Suppressor macrophage treated with lipopolysaccharide for 4 hours (primary cell): ENCODE measurements at regions not wholly inside any gene's neighbourhood (a gene's known extent, or its start where the extent isn't known, plus 50 kb on each side); places are given as distances from the start of the nearest gene placed in this dataset.
"Not testable (repeated sequence)": the region's sequence is repeated elsewhere in the genome, so short reads cannot be mapped to it uniquely, and the experiment has no call there.

Experiments used
- DNase-seq: peaks from one replicate; pipeline ENCODE4 v3.0.0-alpha.2; 2020

DNA sequence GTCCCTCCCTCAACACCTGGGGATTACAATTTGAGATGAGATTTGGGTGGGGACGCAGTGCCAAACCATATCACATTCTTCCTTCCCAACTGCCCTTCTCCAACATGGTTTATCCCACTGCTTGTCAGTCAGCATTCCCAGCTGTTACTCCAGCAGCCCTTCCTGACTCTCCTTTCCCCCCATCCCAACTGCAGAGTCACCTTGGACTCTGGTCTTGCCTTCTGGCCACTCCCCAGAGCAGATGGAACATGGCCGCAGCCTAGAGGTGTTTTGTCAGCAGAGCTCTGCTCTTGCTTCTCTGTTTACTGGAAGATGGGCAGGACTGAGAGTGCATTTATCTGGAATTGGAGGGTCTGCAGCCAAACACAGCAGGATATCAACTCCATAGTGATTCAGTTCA, 51.2 kb upstream of the MEX3C start:
- DNase-seq = no peak

DNA sequence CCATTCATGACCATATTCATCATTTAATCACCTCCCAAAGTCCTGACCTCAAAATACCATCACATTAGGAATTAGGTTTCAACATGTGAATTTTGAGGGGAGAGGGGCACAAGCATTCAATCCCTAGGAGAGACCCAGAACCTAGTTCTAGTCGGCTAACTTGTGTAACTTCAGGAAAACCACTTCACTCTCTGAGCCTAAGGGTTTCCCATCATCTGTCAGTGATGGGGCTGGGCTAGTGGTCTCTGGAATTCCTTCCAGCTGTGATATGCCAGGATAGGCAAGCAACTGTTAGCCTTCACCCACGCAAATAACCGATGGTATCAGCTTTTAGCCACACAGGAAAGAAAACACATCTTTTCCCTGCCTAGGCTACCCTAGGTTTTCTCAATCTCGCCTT, 52.5 kb upstream of the MEX3C start:
- no peak for DNase-seq

DNA sequence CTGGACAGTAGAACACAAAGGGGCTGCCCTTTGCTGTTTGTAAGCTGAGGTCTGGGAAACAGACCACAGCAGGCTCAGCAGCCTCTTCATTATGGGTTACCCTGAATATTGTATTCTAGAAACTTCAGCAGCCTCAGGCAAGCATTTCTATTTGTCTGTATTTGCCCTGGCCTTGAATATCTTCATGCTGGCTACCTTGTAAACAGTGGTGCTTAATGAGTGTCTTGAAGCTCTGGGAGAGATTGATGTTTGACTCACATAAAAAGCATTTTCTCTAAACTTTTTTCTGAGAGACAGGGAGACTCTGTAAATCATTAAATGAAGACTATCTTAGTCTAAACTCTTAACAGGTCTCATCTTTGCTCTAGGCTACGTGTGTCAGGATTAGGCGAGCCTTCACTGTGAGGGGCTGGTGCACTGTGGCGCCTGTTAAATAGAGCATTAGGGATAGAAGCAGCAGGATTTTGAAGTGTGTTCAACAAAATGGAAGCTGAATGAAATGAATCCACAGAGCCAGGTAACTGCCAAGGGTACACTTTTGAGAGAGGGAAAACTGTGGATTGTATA, 53.1 kb upstream of the MEX3C start:
- DNase-seq = no peak

DNA sequence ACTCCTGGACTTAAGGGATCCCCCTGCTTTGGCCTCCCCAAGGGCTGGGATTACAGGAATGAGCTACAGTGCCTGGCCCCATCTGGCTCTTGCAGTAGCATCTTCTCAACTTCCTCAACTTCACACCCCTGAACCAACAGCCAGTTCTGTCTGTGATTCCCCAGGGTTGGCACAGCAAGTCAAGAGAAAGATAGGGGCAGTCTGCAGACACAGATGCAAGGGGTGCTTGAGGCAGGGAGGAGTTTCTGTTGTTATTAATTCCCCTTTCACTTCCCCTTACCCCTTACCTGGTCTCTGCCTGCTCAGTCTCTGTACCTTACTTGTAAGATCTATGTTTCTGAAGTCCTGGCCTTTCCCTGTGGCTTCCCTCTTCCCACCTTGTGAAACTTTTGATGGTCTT, 54.1 kb upstream of the MEX3C start:
- no peak for DNase-seq

DNA sequence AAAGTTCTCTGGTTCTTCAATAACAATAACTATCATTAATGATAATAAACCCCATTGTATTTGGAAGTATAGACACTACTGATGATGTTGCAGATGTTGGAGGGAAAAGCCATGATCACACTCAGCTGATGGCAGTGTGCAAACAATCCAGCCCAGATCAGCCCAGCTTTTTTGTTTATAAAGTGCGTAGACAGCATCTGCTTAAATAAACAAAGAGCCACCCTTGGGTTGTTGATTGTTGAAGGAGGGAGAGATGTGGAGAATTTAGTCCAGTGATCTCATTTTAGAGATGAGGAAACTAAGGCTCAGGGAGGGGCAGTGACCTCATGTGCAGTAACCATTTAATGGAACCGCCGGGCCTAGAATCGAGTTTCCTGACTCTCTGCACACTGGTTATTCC, 56.0 kb upstream of the MEX3C start:
- DNase-seq = no peak

DNA sequence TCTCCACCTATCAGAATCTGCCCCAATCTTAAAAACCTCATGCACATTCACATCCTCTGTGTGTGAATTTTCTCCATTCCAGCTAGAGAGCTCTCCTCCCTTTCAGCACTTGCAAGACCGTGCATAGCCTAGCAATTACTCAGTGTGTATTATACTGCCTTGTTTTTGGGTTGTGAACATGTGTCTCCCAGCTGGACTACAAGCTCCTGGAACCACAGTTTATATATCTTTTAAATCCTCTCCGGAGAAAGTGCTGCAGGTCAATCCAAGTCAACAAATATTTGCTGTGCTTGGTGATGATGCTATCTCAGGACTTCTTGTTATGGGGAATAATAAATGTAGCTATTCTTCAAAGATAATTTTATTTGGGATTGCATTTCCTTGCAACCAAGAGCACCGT, 58.2 kb upstream of the MEX3C start:
- DNase-seq = no peak

DNA sequence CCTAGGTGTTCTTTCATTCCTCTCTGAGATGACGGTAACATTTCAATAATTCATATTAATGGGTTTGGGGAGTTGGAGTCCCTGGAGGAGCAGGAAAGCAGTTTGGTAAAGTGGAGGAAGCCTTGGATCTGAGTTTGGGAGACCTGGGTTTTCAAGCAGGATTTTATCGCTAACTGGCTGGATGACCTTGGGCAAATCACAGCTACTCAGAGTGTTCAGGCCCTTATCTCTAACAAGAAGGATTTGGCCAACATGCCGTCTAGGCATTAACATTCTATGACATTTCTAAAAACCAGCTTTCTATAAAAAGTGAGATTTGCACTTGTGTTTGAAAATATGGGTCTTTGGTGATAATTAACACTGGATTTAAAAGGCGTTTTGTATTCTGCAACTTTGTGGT, 59.7 kb upstream of the MEX3C start:
- DNase-seq = no peak

DNA sequence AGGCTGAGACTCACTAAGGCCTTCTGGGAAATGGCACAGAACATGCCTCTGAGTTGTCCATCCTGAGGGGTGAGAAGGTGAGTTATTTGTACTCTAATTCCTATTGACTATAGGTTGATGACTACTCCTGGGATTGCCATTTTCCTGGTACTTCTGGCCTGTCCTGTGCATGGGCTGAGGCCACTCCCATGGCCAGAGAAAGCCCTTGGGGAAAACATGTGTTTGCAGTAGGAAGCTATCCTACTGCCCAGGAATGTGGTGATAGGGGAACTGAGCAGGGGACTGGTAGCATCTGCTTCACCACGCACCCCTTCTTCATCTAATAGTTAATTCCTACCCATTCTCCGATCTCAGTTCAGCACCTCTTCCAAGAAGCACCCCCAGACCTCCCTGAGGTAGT, 62.6 kb upstream of the MEX3C start:
- no peak for DNase-seq

DNA sequence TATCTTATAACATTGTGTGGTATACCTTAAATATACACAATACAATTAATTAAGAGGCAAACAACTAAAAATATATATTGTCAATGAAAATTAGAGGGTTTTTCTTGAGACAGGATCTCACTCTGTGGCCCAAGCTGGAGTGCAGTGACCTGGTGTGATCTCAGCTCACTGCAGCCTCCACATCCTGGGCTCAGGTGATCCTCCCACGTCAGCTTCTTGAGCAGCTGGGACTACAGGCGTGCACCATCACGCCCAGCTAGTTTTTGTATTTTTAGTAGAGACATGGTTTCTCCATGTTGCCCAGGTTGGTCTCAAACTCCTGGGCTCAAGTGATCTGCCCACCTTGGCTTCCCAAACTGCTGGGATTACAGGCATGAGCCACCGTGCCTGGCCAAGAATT, 68.6 kb upstream of the MEX3C start:
- not testable (repeated sequence) for DNase-seq

DNA sequence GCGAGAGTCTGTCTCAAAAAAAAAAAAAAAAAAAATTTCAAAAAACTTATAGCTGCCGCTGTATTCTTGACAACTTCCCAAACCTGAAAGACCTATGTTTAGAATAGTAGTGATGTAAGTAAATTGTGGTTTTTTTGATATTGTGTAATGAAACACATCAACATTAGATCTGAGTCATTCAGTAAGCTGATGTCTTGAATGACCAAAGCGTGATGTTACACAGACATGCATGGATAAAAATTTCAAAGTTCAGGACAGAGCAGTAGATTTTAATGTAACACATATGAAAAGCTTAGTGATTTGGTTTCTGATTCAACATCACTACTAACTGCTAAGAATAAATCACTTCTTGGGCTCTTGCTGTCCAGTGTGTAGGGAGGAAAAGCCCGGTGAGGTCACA, 69.3 kb upstream of the MEX3C start:
- peak; percentile 68 for DNase-seq

DNA sequence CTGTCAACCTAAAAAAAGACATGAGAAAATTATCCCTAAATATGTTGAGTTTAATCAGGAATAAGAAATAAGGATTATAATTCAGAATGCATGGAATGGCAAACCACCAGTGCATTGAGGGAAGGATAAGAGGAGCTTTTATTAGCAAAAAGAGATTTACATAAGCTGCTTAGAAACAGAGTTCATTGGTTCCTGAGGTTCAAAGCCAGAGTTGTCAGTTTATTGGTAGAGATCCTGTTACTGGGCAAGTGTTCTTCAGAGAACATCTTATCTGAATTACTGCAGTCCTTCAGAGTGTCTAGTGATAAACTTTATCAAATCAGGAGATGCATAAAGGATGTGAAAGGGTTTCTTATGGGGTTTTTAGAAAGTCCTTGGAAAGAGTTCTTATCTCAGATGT, 76.0 kb upstream of the MEX3C start:
- DNase-seq = no peak

DNA sequence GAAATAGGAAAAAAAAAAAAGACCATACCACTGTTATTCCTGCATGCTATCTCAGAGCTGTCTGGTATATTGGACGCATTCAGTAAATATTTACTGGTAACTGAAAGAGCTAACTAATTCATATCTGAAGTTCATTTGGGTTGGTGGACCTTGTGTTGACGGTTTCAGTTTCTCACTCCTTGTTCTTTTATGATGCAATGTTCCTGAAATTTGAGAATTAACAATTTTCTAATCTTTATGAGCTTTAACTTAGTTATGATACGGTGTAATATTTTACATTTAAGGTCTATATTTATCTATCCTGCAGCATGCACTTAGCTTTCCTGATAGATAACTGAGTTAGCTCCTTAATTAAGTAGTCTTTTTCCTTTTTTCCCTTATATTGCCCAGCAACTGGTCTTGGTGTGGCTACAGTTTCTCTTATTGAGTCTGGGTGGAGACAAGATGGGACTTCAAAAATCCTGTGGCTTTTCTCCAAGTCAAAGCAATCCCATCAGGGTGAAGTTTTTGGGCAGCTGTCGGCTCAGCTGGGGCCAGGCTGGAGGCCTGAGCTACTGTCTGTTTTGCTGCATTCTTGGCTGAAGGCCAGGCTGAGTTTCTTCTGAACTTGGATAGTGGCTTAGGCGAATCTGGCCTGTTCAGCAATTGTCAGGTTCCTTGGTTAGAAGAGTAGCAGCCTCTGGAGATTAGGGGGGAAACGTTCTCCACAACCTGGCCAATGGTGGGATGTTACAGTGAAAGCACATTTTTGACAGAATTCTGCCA, 78.4 kb upstream of the MEX3C start:
- no peak for DNase-seq

DNA sequence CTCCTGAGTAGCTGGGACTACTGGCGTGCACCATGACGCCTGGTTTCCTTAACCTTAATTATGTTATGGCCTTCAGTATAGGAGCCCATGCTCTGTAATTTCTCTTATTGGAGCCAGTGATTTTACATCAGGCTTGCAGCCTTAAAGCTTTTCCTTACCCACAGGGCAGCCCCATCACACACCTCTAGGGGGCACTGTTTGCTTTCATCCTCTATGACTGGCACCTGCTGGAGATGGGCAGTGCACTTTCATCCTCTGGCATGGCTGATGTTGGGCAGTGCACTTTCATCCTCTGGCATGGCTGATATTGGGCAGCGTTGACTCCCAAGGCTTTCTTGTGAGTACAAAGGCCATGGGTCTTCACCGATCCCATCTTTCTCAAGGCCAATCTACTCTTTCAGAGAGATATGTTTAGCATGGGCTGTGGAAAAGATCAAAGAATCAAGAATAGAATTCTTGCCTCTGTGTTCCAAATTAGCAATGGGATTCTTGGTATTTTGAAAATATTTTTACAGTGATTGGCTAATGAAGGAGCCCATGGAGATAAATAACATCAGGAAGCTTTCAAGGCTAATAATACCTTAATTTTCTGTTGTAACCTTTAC, 80.7 kb upstream of the MEX3C start:
- DNase-seq = peak; percentile 45

DNA sequence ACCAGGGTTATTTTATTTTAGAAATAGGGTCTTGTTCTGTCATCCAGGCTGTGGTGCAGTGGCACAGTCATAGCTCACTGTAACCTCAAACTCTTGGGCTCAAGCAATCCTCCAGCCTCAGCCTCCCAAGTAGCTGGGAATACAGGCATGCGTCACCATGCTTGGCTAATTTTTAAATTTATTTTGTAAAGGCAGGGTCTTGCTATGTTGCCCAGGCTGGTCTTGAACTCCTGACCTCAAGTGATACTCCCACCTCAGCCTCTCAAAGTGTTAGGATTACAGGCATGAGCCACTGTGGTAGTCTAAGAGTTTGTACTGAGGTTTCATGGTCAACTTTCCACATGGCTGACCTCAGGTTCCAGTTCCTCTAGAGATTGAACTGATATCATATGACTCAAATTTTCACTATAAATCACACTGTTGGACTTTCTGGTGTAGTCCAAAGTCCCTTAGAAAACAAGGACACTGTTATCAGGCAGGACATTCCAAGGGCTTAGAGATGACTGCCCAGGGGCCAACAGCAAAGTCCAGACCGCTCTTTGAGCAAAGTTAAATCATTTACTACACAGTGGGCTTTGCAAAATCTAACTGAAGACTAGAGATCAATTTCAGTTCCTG, 82.0 kb upstream of the MEX3C start:
- no peak for DNase-seq

DNA sequence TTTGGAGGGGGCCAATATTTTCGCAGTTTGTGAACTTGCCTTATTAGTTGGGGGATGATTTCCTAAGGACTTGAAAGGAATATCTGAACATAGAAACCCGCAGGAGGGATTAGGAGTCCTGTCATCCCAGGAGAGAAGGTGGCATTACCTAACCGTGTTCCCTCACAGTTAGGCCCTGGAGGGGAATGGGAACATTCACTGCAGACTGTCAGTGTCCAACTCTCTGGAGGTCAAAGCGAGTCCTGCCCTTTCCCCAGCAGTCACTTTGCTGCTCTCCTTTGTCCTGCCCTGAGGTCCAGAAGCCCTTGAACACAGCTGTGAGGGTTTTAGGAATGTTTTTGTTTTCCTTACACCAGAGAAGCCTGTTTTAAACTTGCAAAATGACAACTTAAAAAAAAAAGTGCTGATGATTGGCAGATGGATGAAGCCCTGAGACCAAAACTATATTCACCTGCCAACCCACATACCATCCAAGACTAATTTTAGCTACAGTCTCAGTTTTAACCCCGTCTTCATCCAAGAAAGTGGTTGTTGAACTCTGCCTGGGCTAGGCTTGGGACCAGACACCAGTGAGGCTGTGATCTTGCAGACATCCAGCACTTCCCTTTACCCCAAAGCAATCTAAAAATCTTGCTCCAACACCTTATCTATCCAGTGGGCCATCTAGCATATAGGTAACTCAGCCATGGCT, 90.5 kb upstream of the MEX3C start:
- no peak for DNase-seq

DNA sequence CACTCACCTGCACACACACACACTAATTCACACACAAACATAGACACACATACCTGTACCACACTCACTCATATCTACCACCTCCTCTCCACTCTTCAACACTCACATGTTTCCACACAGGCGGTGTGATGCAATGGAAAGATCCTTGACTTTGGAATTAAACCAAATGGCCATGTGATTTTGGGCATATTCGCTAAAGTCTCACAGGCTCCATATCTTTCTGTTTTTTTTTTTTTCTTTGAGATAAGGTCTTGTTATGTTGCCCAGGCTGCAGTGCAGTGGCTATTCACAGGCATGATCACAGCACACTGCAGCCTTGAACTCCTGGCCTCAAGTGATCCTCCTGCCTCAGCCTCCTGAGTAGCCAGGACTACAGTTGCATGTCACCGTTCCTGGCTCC, 91.1 kb upstream of the MEX3C start:
- DNase-seq = no peak

DNA sequence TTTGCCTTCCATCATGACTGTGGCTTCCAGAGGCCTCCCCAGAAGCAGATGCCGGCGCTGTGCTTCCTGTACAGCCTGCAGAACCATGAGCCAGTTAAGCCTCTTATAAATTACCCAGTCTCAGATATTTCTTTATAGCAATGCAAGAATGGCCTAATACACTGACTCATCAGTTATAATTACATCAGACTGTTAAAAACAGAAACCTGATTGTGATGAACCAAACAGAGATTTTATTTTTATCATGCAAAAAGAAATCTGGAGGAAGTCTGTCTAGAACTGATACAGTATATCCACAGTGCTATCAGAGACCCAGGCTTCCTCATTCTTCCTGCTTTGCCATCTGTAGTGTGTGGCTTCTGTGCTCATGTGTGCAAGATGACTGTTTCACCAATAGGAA, 93.4 kb upstream of the MEX3C start:
- peak; percentile 2 for DNase-seq

DNA sequence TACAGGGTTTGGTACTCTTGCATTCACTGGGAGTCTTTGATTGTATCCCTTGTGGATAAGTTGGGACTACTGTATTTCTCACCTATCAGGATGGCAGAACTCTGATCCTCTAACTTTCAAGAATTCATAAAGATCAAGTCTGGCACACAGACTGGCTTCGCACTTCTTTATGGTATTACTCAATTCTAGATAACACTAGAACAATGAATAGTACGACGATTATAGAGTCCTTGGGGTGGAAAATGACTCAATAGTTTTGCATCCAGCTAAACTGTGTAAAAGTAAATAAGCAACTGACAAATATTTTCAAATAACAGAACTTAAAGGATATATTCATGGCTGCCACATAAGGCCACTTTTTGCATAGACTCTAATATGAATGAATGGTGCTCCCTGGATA, 103.4 kb upstream of the MEX3C start:
- no peak for DNase-seq

DNA sequence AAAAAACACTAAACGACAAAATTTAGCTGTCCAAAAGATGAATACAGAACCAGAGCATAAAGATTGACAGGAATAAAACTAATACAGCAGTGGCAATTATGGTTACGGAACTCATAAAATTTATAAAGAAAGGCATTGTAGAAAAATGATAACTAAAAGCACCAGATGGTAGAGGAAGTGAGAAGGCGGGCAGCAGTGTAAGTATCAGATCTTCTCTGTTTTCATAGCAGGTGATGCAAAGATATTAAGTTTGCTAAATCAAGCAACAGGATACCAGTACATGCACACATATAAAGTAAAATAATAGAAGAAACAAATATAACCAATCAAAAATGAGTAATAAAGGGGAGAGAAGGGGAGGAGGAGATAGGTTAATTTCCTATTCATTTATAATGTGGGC, 103.9 kb upstream of the MEX3C start:
- no peak for DNase-seq

DNA sequence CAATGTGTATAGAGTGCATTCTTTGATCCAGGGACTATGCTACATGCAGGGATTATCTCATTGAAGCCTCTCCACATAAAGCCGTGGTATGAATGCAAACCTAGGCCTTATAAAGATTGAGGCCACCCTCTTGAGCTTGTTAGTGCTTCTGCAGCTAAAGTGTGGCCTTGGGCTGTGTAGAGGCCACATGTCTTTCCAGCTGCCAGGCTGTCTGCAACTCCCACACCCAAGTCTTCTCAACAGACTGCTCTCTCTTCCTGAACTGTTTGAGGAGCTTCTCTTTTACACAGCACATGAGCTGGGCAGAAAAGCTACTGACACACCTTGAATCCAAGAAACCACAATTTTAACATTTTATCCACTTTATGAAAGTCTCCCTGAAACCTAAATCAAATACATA, 119.2 kb upstream of the MEX3C start:
- no peak for DNase-seq

DNA sequence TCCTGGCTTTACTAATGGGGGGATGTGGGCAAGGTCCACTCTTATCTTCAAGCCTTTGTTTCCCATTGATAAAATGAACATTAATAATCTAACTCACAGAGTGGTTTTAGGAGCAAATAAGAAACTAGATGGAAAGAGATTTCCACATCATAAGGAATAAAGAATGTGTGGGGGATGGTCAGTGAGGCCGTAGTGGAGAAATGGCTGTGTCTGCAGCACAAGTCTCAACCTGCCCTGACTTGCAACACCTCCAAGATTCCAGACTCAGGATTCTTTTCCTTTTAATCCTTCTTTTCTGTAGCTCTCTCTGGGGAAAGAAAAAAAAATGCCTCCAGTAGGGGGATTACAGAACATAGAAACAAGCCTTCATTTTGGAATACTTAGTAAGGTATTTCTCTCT, 124.2 kb upstream of the MEX3C start:
- DNase-seq = no peak

DNA sequence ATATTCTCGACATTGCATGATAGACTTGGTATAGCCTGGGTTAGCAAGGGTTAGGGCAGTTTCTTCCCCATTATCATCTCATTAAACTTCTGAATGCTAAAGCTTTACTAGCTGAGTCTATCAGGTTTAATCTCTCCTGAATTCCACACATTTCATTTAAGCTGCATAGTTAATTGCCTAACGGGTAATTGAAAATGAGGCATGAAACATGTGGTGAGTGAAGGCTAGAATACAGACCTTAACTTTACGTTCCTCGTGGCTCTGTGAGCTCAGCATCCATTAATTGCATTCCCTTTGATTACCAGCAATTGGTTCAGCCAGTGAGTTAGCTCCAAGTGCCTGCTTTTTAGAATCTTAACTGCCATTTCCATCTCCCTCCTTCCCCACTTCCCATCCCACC, 126.5 kb upstream of the MEX3C start:
- DNase-seq = no peak

DNA sequence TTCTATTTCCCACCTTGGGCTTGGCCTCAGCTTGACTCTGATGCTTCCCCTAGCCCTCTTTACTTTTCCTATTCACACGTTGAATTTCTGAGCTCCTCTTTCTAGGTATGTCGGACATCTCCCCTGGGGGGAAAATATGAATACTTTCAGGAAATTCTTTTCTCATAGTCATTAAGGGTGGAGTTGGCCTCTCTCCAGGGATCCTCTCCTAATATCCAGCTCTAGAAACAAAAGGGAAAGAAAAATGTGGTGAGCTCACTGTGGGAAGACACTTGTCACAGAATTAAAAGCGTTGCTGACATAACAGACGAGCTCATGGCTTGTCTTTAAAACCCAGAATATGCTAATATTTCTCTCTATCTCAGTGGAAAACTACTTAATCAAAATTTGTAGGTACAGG, 132.7 kb upstream of the MEX3C start:
- no peak for DNase-seq

DNA sequence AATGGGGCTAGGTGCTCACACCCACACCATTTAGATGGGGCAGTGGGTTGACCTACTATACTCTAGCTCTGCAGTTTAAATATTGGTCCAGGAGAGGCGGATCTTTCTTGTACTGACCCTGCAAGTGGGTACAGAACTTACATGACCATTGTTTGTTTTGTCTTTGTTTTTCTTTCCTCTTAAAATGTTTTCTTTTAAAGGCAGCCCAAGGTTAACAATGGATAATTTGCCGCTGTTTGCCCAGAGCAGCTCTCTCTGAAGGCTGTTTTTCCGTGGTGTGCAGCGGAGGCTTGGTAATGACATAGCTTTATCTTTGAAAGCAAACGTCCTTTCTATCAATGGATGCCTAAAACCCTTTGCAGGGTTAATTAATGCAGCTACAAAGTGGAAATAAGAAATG, 133.3 kb upstream of the MEX3C start:
- DNase-seq = no peak
